ENCODE measurements at regions not wholly inside any gene's neighbourhood (a gene's known extent, or its start where the extent isn't known, plus 50 kb on each side); places are given as distances from the start of the nearest gene placed in this dataset.

DNA sequence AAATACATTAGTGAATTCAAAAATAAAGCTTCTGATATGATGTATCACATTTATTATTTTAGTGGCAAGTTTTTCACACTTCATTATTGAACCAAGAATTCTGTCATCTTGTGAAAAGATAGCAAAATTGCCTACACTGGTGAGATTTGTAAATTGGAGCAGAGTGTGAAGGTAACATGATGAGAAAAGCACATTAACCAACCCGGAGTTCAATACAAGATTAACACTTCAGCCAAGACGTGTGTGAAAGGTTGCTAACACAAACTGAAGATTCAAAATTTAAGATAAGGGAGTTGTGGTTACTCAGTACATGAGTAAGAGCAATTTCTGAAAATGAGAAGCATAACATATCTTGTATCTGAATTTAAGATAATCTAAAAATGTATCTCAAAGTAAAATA, 346.7 kb downstream of the PDHA2 start:
- no peak for DNase-seq (ENCODE audit: low read depth)
- no peak overlapping the region for H3K4me3 ChIP-seq (ENCODE audit: low read depth, low read length)
- TF ChIP-seq, protein P1, sequence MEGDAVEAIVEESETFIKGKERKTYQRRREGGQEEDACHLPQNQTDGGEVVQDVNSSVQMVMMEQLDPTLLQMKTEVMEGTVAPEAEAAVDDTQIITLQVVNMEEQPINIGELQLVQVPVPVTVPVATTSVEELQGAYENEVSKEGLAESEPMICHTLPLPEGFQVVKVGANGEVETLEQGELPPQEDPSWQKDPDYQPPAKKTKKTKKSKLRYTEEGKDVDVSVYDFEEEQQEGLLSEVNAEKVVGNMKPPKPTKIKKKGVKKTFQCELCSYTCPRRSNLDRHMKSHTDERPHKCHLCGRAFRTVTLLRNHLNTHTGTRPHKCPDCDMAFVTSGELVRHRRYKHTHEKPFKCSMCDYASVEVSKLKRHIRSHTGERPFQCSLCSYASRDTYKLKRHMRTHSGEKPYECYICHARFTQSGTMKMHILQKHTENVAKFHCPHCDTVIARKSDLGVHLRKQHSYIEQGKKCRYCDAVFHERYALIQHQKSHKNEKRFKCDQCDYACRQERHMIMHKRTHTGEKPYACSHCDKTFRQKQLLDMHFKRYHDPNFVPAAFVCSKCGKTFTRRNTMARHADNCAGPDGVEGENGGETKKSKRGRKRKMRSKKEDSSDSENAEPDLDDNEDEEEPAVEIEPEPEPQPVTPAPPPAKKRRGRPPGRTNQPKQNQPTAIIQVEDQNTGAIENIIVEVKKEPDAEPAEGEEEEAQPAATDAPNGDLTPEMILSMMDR (IDR thresholded peaks at IDR 0.05; ENCODE audit: control insufficient read depth, extremely low read depth, insufficient read depth) = no peak

DNA sequence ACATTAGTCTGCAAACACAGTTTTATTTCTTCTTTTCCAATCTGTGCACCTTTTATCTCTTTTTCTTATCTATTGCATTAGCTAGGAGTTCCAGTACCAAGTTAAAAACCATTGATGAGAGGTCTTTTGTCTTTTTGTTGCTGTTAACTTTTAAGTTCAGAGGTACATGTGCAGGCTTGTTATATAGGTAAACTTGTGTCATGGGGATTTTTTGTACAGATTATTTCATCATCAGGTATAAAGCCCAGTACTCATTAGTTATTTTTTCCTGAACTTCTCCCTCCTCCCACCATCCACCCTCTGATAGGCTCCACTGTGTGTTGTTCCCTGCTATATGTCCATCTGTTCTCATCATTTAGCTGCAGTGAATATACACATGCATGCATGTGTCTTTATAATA, 349.9 kb downstream of the PDHA2 start:
- DNase-seq (ENCODE audit: low read depth) = no peak
- H3K4me3 ChIP-seq (ENCODE audit: low read depth, low read length) = no peak overlapping the region
- TF ChIP-seq, protein P1 (IDR thresholded peaks at IDR 0.05; ENCODE audit: control insufficient read depth, extremely low read depth, insufficient read depth) = no peak

DNA sequence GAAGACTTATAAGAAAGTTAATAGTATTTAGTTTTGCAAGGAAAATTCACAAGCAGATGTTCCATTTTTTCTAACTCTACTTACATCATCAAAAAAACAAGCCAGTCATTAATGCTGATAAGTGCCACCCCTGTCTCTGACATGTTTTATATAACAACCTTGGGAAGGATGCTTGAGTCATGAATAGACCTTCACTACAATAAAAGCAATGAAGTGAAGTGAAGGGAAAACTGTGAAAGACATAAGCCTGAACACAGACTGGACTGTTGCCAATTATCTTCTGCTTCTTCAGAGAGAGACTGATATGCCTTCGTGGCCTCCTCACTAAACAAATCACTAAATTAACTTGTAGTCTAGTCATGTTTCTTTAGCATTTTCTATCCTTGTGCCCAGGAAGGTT, 353.2 kb downstream of the PDHA2 start:
- TF ChIP-seq, protein P1 (IDR thresholded peaks at IDR 0.05; ENCODE audit: control insufficient read depth, extremely low read depth, insufficient read depth) = no peak

DNA sequence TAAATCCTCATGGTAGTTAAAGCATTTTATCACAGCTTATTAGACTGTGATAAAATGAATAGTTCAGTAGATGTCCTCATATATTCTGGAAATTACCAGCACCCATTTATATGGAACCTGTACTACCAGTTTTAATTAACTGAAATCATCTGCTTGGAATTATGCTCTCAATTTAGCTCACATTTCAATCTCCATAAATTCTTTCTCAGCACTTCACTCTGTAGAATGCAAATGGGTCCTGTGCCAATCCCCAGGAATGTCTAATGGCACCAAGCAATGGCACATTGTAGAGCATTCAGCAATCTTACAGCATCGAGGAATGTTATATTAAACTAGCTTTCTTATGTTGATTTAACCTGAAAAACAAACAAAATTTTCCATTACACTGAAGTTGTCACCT, 355.1 kb downstream of the PDHA2 start:
- H3K4me3 ChIP-seq (ENCODE audit: low read depth, low read length) = no peak overlapping the region
- no peak for DNase-seq (ENCODE audit: low read depth)
- TF ChIP-seq, protein P1 (IDR thresholded peaks at IDR 0.05; ENCODE audit: control insufficient read depth, extremely low read depth, insufficient read depth) = no peak

More for the DNA sequence above, 353.2 kb downstream of the PDHA2 start:
- no peak overlapping the region for H3K4me3 ChIP-seq (ENCODE audit: low read depth, low read length)
- no peak for DNase-seq (ENCODE audit: low read depth)

DNA sequence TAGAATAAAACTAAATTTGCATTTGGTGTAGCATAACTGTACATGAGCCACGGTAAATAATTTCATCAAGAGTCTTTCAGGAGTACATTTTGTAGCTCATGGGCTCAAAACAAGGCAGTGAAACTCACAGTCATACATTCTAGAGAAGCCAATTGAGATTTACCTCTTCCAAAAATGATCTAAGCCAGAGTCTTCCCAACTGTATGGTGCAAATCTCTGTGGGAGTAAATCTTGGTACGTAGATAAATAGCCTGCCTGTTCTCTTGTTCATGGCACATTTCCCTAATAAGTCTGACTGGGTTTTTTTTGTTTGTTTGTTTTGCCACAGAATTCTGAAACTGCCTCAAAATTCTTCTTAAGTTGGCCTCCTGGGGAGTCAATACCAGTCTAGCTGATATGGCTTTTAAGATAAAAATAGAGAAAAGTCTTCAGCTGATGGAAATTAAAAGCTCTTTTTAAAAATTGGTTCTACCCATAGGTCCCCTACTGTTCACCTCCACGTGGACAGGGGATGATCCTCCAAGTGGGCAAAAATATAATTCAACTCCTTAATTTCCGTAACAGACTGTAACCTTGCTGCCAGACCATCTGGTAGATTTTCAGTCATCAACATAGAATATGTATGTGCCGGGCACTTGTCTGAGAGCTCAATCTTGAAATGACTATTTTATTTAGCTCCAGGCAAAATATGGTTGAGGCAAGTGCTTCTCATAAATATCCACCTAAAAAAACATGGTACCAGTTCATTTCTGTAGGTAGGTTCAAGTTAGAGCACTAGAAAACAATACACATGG, 365.4 kb downstream of the PDHA2 start:
- no peak for DNase-seq (ENCODE audit: low read depth)
- TF ChIP-seq, protein P1 (IDR thresholded peaks at IDR 0.05; ENCODE audit: control insufficient read depth, extremely low read depth, insufficient read depth) = no peak
- H3K4me3 ChIP-seq (ENCODE audit: low read depth, low read length) = no peak overlapping the region

DNA sequence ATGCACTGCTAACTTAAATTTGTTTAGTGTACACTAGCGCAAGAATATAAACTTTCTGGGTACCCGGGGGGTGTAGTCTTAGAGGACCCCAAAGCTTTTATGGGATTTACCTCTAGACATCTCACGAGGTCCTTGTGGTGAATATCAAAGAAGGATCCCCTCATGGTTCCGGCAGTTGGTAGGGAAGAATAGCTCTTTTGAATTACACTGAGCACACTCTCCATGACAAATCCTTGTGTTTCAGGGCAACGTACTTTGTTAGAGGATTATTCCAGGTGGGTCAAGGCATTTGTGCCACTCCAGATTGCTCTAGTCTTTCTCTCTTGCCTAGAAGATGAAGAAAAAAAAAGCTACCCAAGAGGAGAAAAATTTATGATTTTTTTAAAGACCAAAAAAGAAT, 387.6 kb downstream of the PDHA2 start:
- TF ChIP-seq, protein P1 (IDR thresholded peaks at IDR 0.05; ENCODE audit: control insufficient read depth, extremely low read depth, insufficient read depth) = no peak
- DNase-seq (ENCODE audit: low read depth) = no peak

DNA sequence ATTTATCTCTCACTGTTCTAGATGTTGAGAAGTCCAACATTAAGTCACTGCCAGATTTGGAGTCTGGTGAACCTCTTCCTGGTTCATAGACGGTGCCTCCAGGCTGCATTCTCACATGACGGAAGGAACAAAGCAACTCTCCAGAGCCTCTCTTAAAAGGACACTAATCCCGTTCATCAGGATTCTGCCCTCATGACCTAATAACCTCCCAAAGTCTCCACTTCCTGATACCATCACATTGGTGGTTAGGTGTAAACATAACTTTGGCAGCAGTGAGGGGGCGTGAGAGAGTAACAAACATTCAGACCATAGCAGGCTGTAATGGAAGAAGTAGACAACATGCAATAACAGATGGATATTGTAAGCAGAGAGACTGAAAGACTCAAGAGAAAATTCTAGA, 388.6 kb downstream of the PDHA2 start:
- no peak for DNase-seq (ENCODE audit: low read depth)
- TF ChIP-seq, protein P1 (IDR thresholded peaks at IDR 0.05; ENCODE audit: control insufficient read depth, extremely low read depth, insufficient read depth) = no peak
- H3K4me3 ChIP-seq (ENCODE audit: low read depth, low read length) = no peak overlapping the region

More for the DNA sequence above, 387.6 kb downstream of the PDHA2 start:
- H3K4me3 ChIP-seq (ENCODE audit: low read depth, low read length) = no peak overlapping the region

All from LNCaP clone FGC (cell line).